GM13977 (cell line): ENCODE measurements at regions not wholly inside any gene's neighbourhood (a gene's known extent, or its start where the extent isn't known, plus 50 kb on each side); places are given as distances from the start of the nearest gene placed in this dataset.
"Not testable (repeated sequence)": the region's sequence is repeated elsewhere in the genome, so short reads cannot be mapped to it uniquely, and the experiment has no call there.

Experiments used
- DNase-seq: peaks from one replicate; pipeline ENCODE4 v3.0.0; 2012; ENCODE audit warnings: low spot score
- CTCF ChIP-seq: IDR thresholded peaks from 2 replicates; pipeline ENCODE4 v1.5.1; 2012; ENCODE audit warnings: mild to moderate bottlenecking, control low read depth; ENCODE audit not compliant: insufficient read depth; ENCODE audit errors: extremely low read depth, missing control alignments
- in situ Hi-C: fragments of 300-500 bp; cut with MboI; formaldehyde crosslinking; loops from one replicate; pipeline ENCODE4 v1.12.0; 2022; ENCODE audit warnings: low sequenced_read_pairs, low pct_unique_long_range_greater_than_20kb, mixed read lengths, inconsistent platforms; ENCODE audit not compliant: unreplicated experiment

DNA sequence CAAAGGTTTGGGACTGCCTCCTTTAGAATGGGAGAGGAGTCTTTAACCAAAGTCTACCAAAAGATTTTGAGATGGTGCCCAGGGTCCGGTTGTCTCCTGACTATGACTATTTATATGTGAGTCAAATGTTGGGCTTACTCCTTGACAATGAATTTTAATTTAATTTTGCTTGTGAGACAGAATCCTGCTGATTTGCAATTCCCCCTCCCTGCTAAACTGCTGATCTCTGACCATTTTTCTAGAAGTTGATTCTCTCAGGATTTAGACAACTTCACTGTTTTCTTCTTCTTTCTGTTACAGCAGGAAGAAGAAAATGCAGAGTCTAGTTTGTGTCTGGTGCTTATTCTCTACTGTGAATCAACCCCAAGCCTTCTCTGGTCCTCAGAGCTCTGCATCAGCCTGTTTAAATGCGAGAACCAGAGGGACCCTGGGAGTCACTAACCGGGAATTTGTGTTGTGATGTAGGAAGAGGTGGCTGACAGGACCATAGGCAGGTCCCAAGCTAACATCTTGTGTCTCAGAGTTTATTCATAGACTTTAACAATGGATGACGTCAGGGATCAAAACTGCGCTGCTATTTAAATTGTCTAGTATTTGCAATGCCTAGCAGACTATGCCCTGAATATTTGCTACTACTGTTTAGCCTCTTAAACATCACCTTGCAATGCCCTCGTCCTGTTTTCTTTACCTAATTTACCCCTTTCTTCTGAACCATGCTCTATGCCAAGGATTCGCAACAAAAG is 124.0 kb upstream of the TAF11L2 start:
- TF ChIP-seq CTCF: no peak
- DNase-seq: no peak
- in situ Hi-C loops: no loop called here

GRCh38 chr5:17374973-17375742 is 122.9 kb upstream of the TAF11L2 start:
- in situ Hi-C loops: no loop called here
- no peak for TF ChIP-seq CTCF
- DNase-seq: no peak

DNA sequence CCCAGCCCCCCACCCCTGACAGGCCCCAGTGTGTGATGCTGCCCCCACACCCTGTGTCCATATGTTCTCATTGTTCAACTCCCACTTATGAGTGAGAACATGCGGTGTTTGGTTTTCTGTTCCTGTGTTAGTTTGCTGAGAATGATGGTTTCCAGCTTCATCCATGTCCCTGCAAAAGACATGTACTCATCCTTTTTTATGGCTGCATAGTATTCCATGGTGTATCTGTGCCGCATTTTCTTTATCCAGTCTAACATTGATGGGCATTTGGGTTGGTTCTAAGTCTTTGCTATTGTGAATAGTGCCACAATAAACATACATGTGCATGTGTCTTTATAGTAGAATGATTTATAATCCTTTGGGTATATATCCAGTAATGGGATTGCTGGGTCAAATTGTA is 122.1 kb upstream of the TAF11L2 start:
- DNase-seq, in situ Hi-C loops: not testable (repeated sequence)

DNA sequence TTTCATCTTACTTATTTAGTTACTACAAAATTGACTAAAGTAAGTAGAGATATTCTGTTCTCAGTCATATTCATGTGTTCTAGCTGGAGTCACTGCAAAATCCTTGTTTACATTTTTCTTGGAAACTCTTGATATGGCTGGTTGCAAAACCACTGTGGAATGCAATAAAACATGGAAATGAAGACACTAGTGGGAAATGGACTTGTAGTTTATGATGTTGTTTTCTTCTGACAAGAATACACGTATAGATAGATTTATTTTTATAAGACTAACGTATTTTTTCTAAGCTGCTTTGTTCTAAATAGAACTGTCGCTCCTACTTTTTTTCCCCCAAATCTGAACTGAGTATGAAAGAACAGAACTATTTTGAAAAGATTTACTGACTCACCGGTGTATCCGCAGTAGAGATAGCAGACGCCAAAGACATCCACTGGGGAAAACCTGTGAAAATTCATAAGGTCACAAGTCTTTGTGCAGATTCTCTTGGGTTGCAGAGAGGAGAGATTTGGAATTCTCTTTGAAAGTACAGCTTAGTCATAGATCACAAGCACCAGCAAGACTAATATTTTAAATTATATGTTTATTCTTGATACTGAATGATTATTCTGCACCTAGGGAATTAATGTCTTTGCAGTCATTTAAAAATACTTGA is 119.6 kb upstream of the TAF11L2 start:
- no peak for DNase-seq
- TF ChIP-seq CTCF: no peak
- in situ Hi-C loops: no loop called here

DNA sequence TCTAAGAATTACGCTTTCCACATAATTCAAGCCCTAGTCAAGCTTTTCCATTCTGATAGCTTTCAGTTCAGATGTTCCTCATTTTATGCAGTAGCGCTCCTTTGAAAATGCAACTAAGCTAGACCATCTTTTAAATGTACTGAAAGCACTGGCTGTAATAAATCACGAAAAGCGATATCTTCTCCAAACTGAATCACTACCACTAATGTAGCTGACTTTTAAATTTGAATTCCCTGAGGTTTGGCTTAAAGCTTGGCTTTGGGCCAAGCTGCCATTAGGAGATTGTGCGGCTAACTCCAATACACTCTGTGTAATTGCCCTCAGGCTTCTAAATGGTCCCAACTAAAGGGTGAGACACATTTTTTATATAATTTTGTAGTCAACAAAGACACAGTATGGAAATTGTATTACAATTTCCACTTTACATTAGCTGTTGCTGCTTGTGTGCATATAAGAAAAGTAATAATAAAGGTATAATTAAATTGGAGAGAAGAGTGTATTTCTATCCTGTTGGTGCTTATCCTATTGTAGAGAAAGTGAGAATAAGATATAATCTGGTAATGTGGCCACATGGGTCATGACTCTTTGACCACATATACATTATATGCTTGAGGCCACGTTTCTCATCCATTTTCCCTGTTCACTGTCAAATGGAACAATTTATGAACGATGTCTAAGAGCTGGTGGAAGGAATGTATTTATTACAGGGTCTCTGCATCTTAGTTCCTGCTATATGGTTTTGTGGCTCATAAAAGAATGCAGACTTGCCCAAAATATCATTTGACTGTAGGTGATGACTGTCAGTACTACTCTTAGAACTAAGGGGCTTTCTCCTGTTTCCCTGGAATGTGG is 118.7 kb upstream of the TAF11L2 start:
- no peak for TF ChIP-seq CTCF
- DNase-seq: no peak
- in situ Hi-C loops: no loop called here

GRCh38 chr5:17381932-17382331 is 116.1 kb upstream of the TAF11L2 start:
- no peak for TF ChIP-seq CTCF
- in situ Hi-C loops: no loop called here
- no peak for DNase-seq
